SK-N-SH (cell line): ENCODE measurements at regions not wholly inside any gene's neighbourhood (a gene's known extent, or its start where the extent isn't known, plus 50 kb on each side); places are given as distances from the start of the nearest gene placed in this dataset.
"Not testable (repeated sequence)": the region's sequence is repeated elsewhere in the genome, so short reads cannot be mapped to it uniquely, and the experiment has no call there.

Experiments used
- CTCF ChIA-PET: fragments of 300-600, 350-600 bp; formaldehyde crosslinking; extraction: SDS; loops from one replicate; lab custom pipeline; 2021; lab: Yijun Ruan, JAX
- POLR2A ChIA-PET: fragments of 350-600 bp; sonication (Branson Sonifier 250); formaldehyde crosslinking; extraction: SDS; loops from one replicate; lab custom pipeline; 2020; ENCODE audit warnings: antibody characterized with exemption, inconsistent platforms; lab: Yijun Ruan, JAX
- DNase-seq: peaks from one replicate; pipeline ENCODE4 v3.0.0; 2012
- H2AFZ ChIP-seq: fragments of 200-600 bp; sonication (generic); 2 replicates; pipeline ENCODE4 v1.8.1; 2016; ENCODE audit warnings: antibody characterized with exemption, mild to moderate bottlenecking, low read depth
- H3F3A ChIP-seq: fragments of 200-600 bp; sonication (generic); replicated peaks from 2 replicates; pipeline ENCODE3; 2016; ENCODE audit warnings: antibody characterized with exemption, mild to moderate bottlenecking; ENCODE audit not compliant: insufficient read depth
- H3K27ac ChIP-seq, 2 experiments: fragments of 200-500 bp in 1 of 2; fragments of 200-600 bp in 1 of 2; sonication (Bioruptor generic) in 1 of 2; sonication (generic), shearing (Covaris generic) in 1 of 2; 2 replicates each; pipeline versions ENCODE4 v1.5.1 to v1.6.1; 2014 to 2016; ENCODE audit warnings: low read depth in 2 of 2, inconsistent platforms in 1 of 2, low read length in 1 of 2, mild to moderate bottlenecking in 1 of 2, mixed read lengths in 1 of 2
- H3K27me3 ChIP-seq: fragments of 200-600 bp; sonication (generic), shearing (Covaris generic); 2 replicates; pipeline ENCODE4 v1.6.1; 2016; ENCODE audit warnings: mixed run types; ENCODE audit not compliant: insufficient read depth
- H3K36me3 ChIP-seq, 2 experiments: fragments of 200-500 bp in 1 of 2; fragments of 200-600 bp in 1 of 2; sonication (Bioruptor generic) in 1 of 2; sonication (generic) in 1 of 2; replicated peaks in 1 of 2; 2 replicates each; pipeline versions ENCODE3 to v1.5.1; 2014 to 2016; ENCODE audit warnings: low read length in 1 of 2, mild to moderate bottlenecking in 1 of 2; ENCODE audit not compliant: insufficient read depth in 2 of 2, control insufficient read depth in 1 of 2
- H3K4me1 ChIP-seq, 2 experiments: fragments of 200-500 bp in 1 of 2; fragments of 200-600 bp in 1 of 2; sonication (Bioruptor generic) in 1 of 2; sonication (generic), shearing (Covaris generic) in 1 of 2; 2 replicates each; pipeline versions ENCODE4 v1.5.1 to v1.6.1; 2014 to 2016; ENCODE audit warnings: low read depth in 1 of 2, low read length in 1 of 2, mixed run types in 1 of 2; ENCODE audit not compliant: insufficient read depth in 2 of 2, control insufficient read depth in 1 of 2
- H3K4me2 ChIP-seq: fragments of 200-600 bp; sonication (generic), shearing (Covaris generic); 2 replicates; pipeline ENCODE4 v1.6.1; 2017; ENCODE audit warnings: mixed run types
- H3K4me3 ChIP-seq, 2 experiments: fragments of 200-500 bp in 1 of 2; fragments of 200-600 bp in 1 of 2; sonication (Bioruptor generic) in 1 of 2; sonication (generic), shearing (Covaris generic) in 1 of 2; 2 replicates each; pipeline versions ENCODE4 v1.5.1 to v1.8.1; 2014 to 2016; ENCODE audit warnings: low read depth in 2 of 2, inconsistent platforms in 1 of 2, low read length in 1 of 2, mild to moderate bottlenecking in 1 of 2, mixed read lengths in 1 of 2, moderate library complexity in 1 of 2
- H3K79me2 ChIP-seq: fragments of 200-600 bp; sonication (generic); 2 replicates; pipeline ENCODE4 v1.8.1; 2017; ENCODE audit warnings: mild to moderate bottlenecking; ENCODE audit not compliant: insufficient read depth
- H3K9ac ChIP-seq: fragments of 200-600 bp; sonication (generic); 2 replicates; pipeline ENCODE4 v1.6.1; 2017; ENCODE audit warnings: mixed run types
- H3K9me2 ChIP-seq: fragments of 200-600 bp; sonication (generic); 2 replicates; pipeline ENCODE4 v1.6.1; 2017; ENCODE audit warnings: mixed run types
- H3K9me3 ChIP-seq: fragments of 200-600 bp; sonication (generic); 2 replicates; pipeline ENCODE4 v1.6.1; 2017; ENCODE audit warnings: mixed run types, mild to moderate bottlenecking, moderate library complexity
- H4K20me1 ChIP-seq: fragments of 200-600 bp; sonication (generic); 2 replicates; pipeline ENCODE4 v1.6.1; 2017; ENCODE audit warnings: mild to moderate bottlenecking, mixed run types; ENCODE audit not compliant: insufficient read depth
- CHD2 ChIP-seq: fragments of 150-350 bp; IDR thresholded peaks from 2 replicates; pipeline ENCODE4 v1.6.1; 2018; ENCODE audit warnings: low read length; ENCODE audit not compliant: partially characterized antibody
- EP300 ChIP-seq, 2 experiments: IDR thresholded peaks; 2 replicates each; pipeline versions ENCODE4 v1.4.0 to v1.6.1; 2012; ENCODE audit warnings: borderline replicate concordance in 1 of 2, low read depth in 1 of 2, low read length in 1 of 2
- EZH2phosphoT487 ChIP-seq: fragments of 200-600 bp; sonication (generic); IDR thresholded peaks from 2 replicates; pipeline ENCODE4 v1.6.1; 2017; ENCODE audit warnings: low read depth, mixed run types, mild to moderate bottlenecking, antibody characterized with exemption, moderate library complexity, borderline replicate concordance
- GABPA ChIP-seq: IDR thresholded peaks from 2 replicates; pipeline ENCODE4 v1.4.0; 2012; ENCODE audit warnings: low read depth, mild to moderate bottlenecking
- GATA2 ChIP-seq: sonication (generic); formaldehyde crosslinking; IDR thresholded peaks from 2 replicates; pipeline ENCODE4 v1.5.0; 2020; ENCODE audit warnings: mild to moderate bottlenecking, missing genetic modification reagents
- JUND ChIP-seq: IDR thresholded peaks from 2 replicates; pipeline ENCODE4 v1.4.0; 2012
- POLR2AphosphoS5 ChIP-seq: IDR thresholded peaks from 2 replicates; pipeline ENCODE4 v1.6.1; 2012; ENCODE audit warnings: low read depth, low read length
- RCOR1 ChIP-seq: fragments of 150-350 bp; IDR thresholded peaks from 2 replicates; pipeline ENCODE4 v1.6.1; 2017; ENCODE audit warnings: antibody characterized with exemption, low read length
- TCF12 ChIP-seq: IDR thresholded peaks from 2 replicates; pipeline ENCODE4 v1.4.0; 2012
- TEAD4 ChIP-seq: IDR thresholded peaks from 2 replicates; pipeline ENCODE4 v1.4.0; 2012; ENCODE audit warnings: mild to moderate bottlenecking, borderline replicate concordance; ENCODE audit not compliant: insufficient read depth
- WGBS: methylation state at CpG from one replicate; pipeline ENCODE4 v1.1.6; 2017; ENCODE audit warnings: low lambda C conversion rate; 5-methylcytosine and 5-hydroxymethylcytosine counted together
- TF ChIP-seq, protein P1 (sequence below): IDR thresholded peaks from 2 replicates; pipeline ENCODE4 v1.4.0; 2012; ENCODE audit warnings: low read depth, borderline replicate concordance
- TF ChIP-seq, protein P2 (sequence below): fragments of 150-350 bp; IDR thresholded peaks from 2 replicates; pipeline ENCODE4 v1.6.1; 2017; ENCODE audit warnings: antibody characterized with exemption, low read length, low read depth, borderline replicate concordance
- TF ChIP-seq, protein P3 (sequence below): fragments of 200-600 bp; sonication (generic); IDR thresholded peaks from 2 replicates; pipeline ENCODE4 v1.6.1; 2017; ENCODE audit warnings: antibody characterized with exemption, mild to moderate bottlenecking, moderate library complexity
- TF ChIP-seq, protein P4 (sequence below): fragments of 150-350 bp; IDR thresholded peaks from 2 replicates; pipeline ENCODE4 v1.6.1; 2016; ENCODE audit warnings: mild to moderate bottlenecking, low read depth, low read length

DNA sequence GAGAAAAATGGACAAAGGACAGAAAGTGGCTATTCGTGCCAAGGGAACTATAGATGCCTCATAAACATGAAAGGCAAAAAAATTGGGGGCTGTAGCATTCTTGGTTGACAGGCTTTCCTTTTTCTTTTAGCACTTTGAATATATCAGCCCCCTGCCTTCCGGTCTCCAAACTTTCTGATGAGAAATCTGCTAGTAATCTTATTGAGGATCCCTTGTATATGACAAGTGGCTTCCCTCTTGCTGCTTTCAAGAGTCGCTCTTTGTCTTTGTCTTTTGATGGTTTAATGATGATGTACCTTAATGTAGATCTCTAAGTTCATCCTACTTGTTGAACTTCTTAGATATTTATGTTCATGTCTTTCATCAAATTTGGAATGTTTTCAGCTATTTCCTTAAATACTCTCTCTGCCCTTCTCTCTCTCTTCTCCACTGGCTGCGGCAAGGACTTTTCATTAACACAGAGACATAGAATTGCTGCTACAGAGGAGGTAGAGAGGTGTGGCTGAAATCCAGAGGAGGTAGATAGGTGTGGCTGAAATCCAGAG is 59.4 kb upstream of the EPHB3 start:
- H3K27me3 ChIP-seq = peaks cover 27% of the 10 kb centered on the region
- H3K9me3 ChIP-seq = no peaks in the 10 kb centered on the region; the same call in 1 of the 2 replicates
- H2AFZ ChIP-seq = no peak overlapping the region
- no peaks in the 10 kb centered on the region for H4K20me1 ChIP-seq
- CTCF ChIA-PET = interaction anchor here (0.6 to 1.6 kb wide), 2 partner anchors 24 to 81 kb away, joined by 3 to 5 read pairs; no protein-coding TSS in a partner anchor
- H3K9me2 ChIP-seq = no peaks in the 10 kb centered on the region
- POLR2A ChIA-PET = no interaction called here
- TF ChIP-seq TCF12 (no peak), GABPA (no peak), GATA2 (CRISPR knock-in tag) (no peak), CHD2 (no peak), EZH2phosphoT487 (no peak), EP300 (IDR thresholded peaks at IDR 0.05; ENCODE audit: borderline replicate concordance in 1 of 2, low read depth in 1 of 2, low read length in 1 of 2) (no peak), POLR2AphosphoS5 (no peak), TEAD4 (no peak), JUND (no peak), RCOR1 (no peak)
- TF ChIP-seq, protein P1, sequence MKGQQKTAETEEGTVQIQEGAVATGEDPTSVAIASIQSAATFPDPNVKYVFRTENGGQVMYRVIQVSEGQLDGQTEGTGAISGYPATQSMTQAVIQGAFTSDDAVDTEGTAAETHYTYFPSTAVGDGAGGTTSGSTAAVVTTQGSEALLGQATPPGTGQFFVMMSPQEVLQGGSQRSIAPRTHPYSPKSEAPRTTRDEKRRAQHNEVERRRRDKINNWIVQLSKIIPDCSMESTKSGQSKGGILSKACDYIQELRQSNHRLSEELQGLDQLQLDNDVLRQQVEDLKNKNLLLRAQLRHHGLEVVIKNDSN = no peak
- TF ChIP-seq, protein P2, sequence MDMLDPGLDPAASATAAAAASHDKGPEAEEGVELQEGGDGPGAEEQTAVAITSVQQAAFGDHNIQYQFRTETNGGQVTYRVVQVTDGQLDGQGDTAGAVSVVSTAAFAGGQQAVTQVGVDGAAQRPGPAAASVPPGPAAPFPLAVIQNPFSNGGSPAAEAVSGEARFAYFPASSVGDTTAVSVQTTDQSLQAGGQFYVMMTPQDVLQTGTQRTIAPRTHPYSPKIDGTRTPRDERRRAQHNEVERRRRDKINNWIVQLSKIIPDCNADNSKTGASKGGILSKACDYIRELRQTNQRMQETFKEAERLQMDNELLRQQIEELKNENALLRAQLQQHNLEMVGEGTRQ = no peak
- TF ChIP-seq, protein P3, sequence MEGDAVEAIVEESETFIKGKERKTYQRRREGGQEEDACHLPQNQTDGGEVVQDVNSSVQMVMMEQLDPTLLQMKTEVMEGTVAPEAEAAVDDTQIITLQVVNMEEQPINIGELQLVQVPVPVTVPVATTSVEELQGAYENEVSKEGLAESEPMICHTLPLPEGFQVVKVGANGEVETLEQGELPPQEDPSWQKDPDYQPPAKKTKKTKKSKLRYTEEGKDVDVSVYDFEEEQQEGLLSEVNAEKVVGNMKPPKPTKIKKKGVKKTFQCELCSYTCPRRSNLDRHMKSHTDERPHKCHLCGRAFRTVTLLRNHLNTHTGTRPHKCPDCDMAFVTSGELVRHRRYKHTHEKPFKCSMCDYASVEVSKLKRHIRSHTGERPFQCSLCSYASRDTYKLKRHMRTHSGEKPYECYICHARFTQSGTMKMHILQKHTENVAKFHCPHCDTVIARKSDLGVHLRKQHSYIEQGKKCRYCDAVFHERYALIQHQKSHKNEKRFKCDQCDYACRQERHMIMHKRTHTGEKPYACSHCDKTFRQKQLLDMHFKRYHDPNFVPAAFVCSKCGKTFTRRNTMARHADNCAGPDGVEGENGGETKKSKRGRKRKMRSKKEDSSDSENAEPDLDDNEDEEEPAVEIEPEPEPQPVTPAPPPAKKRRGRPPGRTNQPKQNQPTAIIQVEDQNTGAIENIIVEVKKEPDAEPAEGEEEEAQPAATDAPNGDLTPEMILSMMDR = no peak
- TF ChIP-seq, protein P4, sequence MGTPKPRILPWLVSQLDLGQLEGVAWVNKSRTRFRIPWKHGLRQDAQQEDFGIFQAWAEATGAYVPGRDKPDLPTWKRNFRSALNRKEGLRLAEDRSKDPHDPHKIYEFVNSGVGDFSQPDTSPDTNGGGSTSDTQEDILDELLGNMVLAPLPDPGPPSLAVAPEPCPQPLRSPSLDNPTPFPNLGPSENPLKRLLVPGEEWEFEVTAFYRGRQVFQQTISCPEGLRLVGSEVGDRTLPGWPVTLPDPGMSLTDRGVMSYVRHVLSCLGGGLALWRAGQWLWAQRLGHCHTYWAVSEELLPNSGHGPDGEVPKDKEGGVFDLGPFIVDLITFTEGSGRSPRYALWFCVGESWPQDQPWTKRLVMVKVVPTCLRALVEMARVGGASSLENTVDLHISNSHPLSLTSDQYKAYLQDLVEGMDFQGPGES = no peak
- no peaks in the 10 kb centered on the region for H3K36me3 ChIP-seq
- WGBS = 21% methylated on average over 4 of the region's 4 CpGs
- DNase-seq = no peak
- no peak overlapping the region for H3K27ac ChIP-seq
- no peaks in the 10 kb centered on the region for H3K4me1 ChIP-seq
- H3K4me3 ChIP-seq = no peak overlapping the region
- H3F3A ChIP-seq = no peaks in the 10 kb centered on the region
- no peaks in the 10 kb centered on the region for H3K79me2 ChIP-seq
- no peak overlapping the region for H3K9ac ChIP-seq
- no peak overlapping the region for H3K4me2 ChIP-seq

DNA sequence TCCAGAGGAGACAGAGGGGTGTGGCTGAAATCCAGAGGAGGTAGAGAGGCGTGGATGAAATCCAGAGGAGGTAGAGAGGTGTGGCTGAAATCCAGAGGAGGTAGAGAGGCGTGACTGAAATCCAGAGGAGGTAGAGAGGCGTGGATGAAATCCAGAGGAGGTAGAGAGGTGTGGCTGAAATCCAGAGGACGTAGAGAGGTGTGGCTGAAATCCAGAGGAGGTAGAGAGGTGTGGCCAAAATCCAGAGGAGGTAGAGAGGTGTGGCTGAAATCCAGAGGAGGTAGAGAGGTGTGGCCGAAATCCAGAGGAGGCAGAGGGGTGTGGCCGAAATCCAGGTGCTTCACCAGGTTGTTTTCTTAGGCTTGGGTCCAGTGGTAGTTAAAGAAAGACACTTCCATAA is 58.7 kb upstream of the EPHB3 start:
- CTCF ChIA-PET = interaction anchor here (0.6 to 3.7 kb wide), 6 partner anchors 12 to 131 kb away, joined by 3 to 26 read pairs (median 4); no protein-coding TSS in a partner anchor
- H3K36me3 ChIP-seq, H2AFZ ChIP-seq, POLR2A ChIA-PET, H3K79me2 ChIP-seq, H3K9me3 ChIP-seq, H3F3A ChIP-seq, H4K20me1 ChIP-seq, H3K4me1 ChIP-seq, H3K9ac ChIP-seq, H3K4me3 ChIP-seq, H3K9me2 ChIP-seq, H3K27ac ChIP-seq, DNase-seq, H3K4me2 ChIP-seq: not testable (repeated sequence)
- peaks cover 27% of the 10 kb centered on the region for H3K27me3 ChIP-seq
- WGBS = 6% methylated on average over 6 of the region's 6 CpGs
